A673 (cell line): ENCODE measurements at regions not wholly inside any gene's neighbourhood (a gene's known extent, or its start where the extent isn't known, plus 50 kb on each side); places are given as distances from the start of the nearest gene placed in this dataset.

Source experiments
- BruUV-seq: library from RNA; stranded (reverse); fragments of 400-500 nt; replicated peaks from 2 replicates; lab custom pipeline; 2021; lab: Mats Ljungman, UMichigan
- CTCF ChIA-PET: fragments of 300-600 bp; sonication (Branson Sonifier 250); formaldehyde crosslinking; loops from one replicate; lab custom pipeline; 2022; ENCODE audit warnings: antibody characterized with exemption; lab: Charles Lee
- POLR2A ChIA-PET: fragments of 300-600 bp; sonication (Branson Sonifier 250); formaldehyde crosslinking; loops from one replicate; lab custom pipeline; 2022; ENCODE audit warnings: antibody characterized with exemption; ENCODE audit not compliant: low non-redundant PET; lab: Charles Lee
- DNase-seq: peaks from one replicate; pipeline ENCODE4 v3.0.0-alpha.2; 2015; ENCODE audit warnings: low spot score
- H3K27ac ChIP-seq: fragments of 200-600 bp; sonication (generic); 2 replicates; pipeline ENCODE4 v1.5.1; 2016; ENCODE audit warnings: mixed run types, low read depth, mild to moderate bottlenecking, mixed read lengths, antibody characterized with exemption, low read length; ENCODE audit not compliant: poor library complexity, severe bottlenecking
- H3K27me3 ChIP-seq: fragments of 200-600 bp; sonication (generic); replicated peaks from 2 replicates; pipeline ENCODE4 v1.6.1; 2017; ENCODE audit warnings: mixed run types, low read depth, mild to moderate bottlenecking, mixed read lengths, antibody characterized with exemption, low read length; ENCODE audit not compliant: insufficient read depth, poor library complexity
- H3K36me3 ChIP-seq: fragments of 200-600 bp; sonication (generic); 2 replicates; pipeline ENCODE4 v1.6.1; 2016; ENCODE audit warnings: mixed run types, mild to moderate bottlenecking, mixed read lengths, antibody characterized with exemption, low read length; ENCODE audit not compliant: insufficient read depth, poor library complexity, severe bottlenecking
- H3K4me1 ChIP-seq: fragments of 200-600 bp; sonication (generic); 2 replicates; pipeline ENCODE4 v1.6.1; 2017; ENCODE audit warnings: mixed run types, mild to moderate bottlenecking, mixed read lengths, antibody characterized with exemption, low read length; ENCODE audit not compliant: insufficient read depth, poor library complexity, severe bottlenecking
- H3K4me3 ChIP-seq: fragments of 200-600 bp; sonication (generic); 2 replicates; pipeline ENCODE4 v1.5.1; 2016; ENCODE audit warnings: low read depth, mixed run types, mild to moderate bottlenecking, mixed read lengths, low read length; ENCODE audit not compliant: poor library complexity, severe bottlenecking
- H3K9me3 ChIP-seq: fragments of 200-600 bp; sonication (generic); 2 replicates; pipeline ENCODE4 v1.6.1; 2016; ENCODE audit warnings: mixed run types, low read depth, mild to moderate bottlenecking, mixed read lengths, antibody characterized with exemption, low read length; ENCODE audit not compliant: poor library complexity, severe bottlenecking
- CTCF ChIP-seq: fragments of 300-800, 200-600 bp; sonication (generic); conservative IDR thresholded peaks from 2 replicates; pipeline ENCODE4 v1.5.1; 2017; ENCODE audit warnings: low read depth, mild to moderate bottlenecking, antibody characterized with exemption, low read length, moderate library complexity, mixed read lengths
- EZH2 ChIP-seq: fragments of 200-600 bp; sonication (generic); IDR thresholded peaks from 2 replicates; pipeline ENCODE4 v1.6.1; 2017; ENCODE audit warnings: borderline replicate concordance, low read depth, mild to moderate bottlenecking, mixed read lengths, antibody characterized with exemption, low read length; ENCODE audit not compliant: poor library complexity, severe bottlenecking
- intact Hi-C: fragments of 100-400 bp; cut with micrococcal nuclease; formaldehyde crosslinking; loops from one replicate; pipeline ENCODE4 v1.10.0; 2022; ENCODE audit not compliant: unreplicated experiment

GRCh38 chr2:57890464-57890863 lies 156.1 kb upstream of the VRK2 start:
- POLR2A ChIA-PET, result no interaction called here
- intact Hi-C loops, result no loop called here
- no peaks in the 10 kb centered on the region for H3K36me3 ChIP-seq
- no TSS peak for BruUV-seq
- CTCF ChIA-PET, result no interaction called here
- no peaks in the 10 kb centered on the region for H3K4me1 ChIP-seq
- no peak for DNase-seq
- no peaks in the 10 kb centered on the region for H3K9me3 ChIP-seq
- TF ChIP-seq CTCF (no peak), EZH2 (no peak)
- no peak overlapping the region for H3K27ac ChIP-seq
- H3K27me3 ChIP-seq, result no peaks in the 10 kb centered on the region
- H3K4me3 ChIP-seq, result no peak overlapping the region

DNA sequence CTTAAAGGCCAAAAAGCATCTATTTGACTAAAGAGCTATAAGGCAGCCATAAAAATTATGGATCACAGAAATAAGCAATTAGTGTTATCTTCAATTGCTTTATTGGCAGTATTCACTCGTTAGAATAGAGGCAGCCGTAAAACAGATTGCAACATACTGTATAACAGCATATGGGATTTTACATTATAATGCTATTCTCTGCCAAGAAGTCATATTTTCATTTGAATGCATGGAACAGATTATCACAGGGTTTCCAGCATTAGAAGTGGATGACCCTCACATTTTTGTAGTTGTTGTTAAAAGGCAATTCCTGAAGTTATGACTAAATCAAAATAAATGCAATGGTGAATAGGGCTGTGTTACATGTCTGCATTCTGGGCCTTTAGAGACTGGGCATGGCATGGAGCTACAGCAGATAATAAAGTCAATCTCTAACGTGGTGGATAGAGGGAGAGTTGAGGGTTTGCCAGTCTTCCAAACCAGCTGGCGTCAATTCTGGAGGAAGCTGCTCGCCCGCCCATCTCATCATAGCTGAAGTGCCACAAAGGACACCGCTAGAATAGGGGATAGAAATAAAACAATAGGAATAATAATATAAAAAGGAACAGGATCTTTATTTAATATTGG lies 155.4 kb upstream of the VRK2 start:
- ChIA-PET CTCF (no interaction called here), POLR2A (no interaction called here)
- no TSS peak for BruUV-seq
- Histone ChIP-seq H3K9me3 (no peaks in the 10 kb centered on the region), H3K4me3 (no peak overlapping the region), H3K4me1 (no peaks in the 10 kb centered on the region), H3K36me3 (no peaks in the 10 kb centered on the region), H3K27ac (no peak overlapping the region), H3K27me3 (no peaks in the 10 kb centered on the region)
- intact Hi-C loops, result no loop called here
- no peak for TF ChIP-seq CTCF
- TF ChIP-seq EZH2, result no peak
- no peak for DNase-seq

- Histone ChIP-seq H3K27ac (no peak overlapping the region), H3K27me3 (no peaks in the 10 kb centered on the region), H3K36me3 (no peaks in the 10 kb centered on the region), H3K9me3 (no peaks in the 10 kb centered on the region), H3K4me1 (no peaks in the 10 kb centered on the region), H3K4me3 (no peak overlapping the region)
- no peak for DNase-seq
- no TSS peak for BruUV-seq
- intact Hi-C loops, result no loop called here
- ChIA-PET CTCF (no interaction called here), POLR2A (no interaction called here)
- TF ChIP-seq EZH2 (no peak), CTCF (no peak)
Observed at GRCh38 chr2:57892920-57893319, 153.7 kb upstream of the VRK2 start.
